C1 segment of cervical spinal cord (tissue), 14 donors: ENCODE measurements at regions not wholly inside any gene's neighbourhood (a gene's known extent, or its start where the extent isn't known, plus 50 kb on each side); places are given as distances from the start of the nearest gene placed in this dataset.
"Not testable (repeated sequence)": the region's sequence is repeated elsewhere in the genome, so short reads cannot be mapped to it uniquely, and the experiment has no call there.

Experiments
- DNase-seq, 14 donors: peaks; one replicate each; lab custom pipeline; 2025; lab: John Stamatoyannopoulos, UW

DNA sequence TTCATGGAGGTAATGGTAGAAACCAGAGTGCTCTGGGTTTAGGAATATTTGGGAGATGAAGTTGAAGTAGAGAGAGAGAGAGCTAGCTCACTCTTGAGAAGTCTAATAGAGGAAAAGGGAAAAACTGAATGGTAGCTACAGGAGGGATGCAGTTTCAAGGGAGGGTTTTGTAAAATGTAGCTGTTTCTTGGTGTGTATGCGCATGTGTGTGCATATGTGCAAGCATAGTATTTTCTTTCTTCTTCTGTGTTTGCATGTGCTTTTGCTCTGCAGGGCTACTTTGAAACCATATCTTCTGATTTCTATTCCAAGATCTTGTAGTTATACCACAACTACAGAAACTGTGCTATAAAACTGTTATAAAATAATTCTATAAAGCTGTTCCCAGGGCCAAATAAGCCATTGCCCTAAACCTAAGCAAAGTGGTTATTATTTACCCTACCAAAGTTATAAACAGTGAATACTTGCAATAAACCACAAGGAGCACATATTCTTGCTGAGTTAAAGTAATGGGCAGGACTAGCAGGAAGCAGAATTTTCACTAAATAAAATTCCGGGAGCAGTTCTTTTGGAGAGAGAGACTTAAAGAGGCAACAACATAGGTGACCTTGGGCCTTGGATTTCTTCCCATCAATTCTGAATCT is 145.3 kb upstream of the ZNF521 start:
- no peak for DNase-seq

DNA sequence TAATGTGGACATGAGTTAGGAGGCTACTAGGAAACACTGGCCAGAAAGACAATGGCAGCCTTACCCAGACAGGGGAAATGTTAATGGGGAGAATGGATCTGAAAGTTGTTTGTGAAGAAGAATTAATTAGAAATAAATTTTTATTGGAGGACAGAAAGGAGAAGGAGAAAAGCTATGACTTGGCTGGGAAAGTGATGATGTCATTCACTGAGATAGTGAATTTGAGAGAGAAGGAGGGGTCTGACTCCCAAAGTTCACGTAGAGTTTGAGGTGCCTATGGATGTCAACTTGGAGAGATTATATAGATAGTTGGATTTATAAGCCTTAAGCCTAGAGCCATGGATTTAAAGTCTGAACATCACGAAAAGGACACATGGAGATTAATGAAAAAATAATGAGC is 144.6 kb upstream of the ZNF521 start:
- no peak for DNase-seq

DNA sequence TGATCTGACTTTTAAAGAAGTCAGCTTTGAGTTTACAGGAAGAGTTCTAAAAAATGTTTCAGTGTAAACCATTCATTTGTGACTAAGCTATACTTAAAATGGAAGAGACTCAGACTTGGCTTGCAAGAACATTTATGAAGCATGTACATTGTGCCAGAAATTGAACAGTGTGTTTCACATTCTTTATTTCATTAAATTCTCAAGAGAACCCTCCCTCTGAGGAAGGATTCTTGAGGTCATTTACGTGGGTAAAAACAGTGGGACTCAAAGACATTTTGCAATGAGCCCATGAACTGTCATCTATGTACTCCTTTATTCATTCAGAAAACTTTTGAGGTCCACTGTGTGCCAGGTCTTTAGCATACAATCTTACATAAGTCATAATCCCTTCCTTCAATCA is 143.6 kb upstream of the ZNF521 start:
- DNase-seq = no peak

DNA sequence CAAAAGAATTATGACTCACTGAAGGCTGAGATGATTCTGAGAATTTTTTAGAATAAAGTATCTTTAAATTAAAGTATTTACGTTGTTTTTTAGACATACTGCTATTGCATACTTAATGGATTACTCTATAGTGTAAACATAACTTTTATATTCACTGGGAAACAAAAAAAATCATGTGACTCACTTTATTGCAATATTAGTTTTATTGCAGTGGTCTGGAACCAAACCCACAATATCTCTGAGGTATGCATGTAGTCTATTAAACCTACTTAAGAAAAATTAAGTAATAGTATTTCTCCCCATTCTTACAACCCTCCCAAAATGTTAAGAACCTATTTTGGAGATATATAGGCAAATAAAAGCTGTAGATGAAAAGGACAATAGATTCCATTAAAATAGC is 142.9 kb upstream of the ZNF521 start:
- no peak for DNase-seq

DNA sequence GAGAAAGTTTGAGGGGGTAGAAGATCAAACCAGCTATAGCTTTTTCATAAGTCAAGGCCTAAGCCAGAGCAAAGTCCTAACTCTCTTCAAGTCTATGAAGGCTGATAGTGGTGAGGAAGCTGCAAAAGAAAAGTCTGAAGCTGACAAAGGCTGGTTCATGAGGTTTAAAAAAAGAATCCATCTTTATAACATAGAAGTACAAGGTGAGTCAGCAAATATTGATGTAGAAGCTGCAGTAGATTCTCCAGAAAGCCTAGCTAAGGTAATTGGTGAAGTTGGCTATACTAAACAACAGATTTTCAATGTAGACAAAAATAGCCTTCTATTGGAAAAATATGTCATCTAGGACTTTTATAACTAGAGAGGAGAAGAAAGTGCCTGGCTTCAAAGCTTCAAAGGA is 141.4 kb upstream of the ZNF521 start:
- DNase-seq = no peak

DNA sequence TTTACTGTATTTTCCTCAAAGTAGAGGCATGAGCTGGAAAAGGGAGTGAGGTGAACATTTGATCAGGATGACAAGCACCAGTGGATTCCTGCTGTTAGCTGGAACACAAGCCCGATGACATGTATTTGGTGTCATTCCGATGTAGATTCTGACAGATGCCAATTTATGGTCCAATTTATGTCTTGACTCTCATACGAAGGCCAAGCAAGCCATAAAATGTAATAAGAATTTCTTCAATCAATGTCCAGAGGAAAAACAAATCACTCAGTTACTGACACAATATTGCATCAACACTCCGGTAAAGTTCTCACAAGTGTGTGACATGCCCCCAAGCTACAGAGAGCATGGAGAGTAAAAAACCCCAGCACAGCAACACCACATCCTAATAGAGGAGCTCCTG is 138.3 kb upstream of the ZNF521 start:
- DNase-seq = no peak

DNA sequence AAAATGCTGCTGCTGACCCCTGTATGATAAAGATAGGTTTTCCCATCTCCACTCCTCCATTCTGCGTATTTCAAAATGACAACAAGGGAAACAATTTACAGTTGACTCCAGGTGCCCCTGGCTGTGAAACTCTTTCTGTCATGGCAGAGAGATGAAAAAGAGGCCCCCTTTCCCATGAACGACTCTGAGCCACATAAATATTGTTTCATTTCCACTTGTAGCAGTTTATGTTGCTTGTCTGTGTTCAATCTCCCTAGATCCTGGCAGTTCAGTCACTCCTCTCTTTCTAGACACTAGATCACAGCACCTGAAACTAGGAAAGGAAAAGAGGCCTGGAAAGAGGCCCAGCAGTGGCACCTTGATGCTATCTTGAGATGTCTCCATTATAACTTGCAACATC is 121.0 kb upstream of the ZNF521 start:
- no peak for DNase-seq

DNA sequence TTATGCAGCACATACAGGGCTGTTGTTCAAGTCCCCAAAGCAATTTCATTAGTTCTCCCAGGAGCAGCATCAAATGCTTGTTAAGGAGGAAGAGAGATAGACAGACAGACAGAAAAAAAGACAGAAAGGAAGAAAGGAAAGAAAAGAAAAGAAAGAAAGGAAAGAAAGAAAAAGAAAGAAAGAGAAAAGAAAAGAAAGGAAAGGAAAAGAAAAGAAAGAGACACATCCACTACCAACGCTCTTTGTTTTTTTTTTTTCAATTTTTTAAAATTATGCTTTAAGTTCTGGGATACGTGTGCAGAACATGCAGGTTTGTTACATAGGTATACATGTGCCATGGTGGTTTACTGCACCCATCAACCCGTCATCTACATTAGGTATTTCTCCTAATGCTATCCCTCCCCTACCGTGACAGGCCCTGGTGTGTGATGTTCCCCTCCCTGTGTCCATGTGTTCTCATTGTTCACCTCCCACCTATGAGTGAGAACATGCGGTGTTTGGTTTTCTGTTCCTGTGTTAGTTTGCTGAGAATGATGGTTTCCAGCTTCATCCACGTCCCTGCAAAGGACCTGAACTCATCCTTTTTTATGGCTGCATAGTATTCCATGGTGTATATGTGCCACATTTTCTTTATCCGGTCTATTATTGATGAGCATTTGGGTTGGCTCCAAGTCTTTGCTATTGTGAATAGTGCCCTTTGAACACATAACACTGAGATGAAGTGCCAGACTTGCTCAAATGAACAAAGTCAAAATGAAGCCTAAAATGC is 119.0 kb upstream of the ZNF521 start:
- DNase-seq = not testable (repeated sequence)

DNA sequence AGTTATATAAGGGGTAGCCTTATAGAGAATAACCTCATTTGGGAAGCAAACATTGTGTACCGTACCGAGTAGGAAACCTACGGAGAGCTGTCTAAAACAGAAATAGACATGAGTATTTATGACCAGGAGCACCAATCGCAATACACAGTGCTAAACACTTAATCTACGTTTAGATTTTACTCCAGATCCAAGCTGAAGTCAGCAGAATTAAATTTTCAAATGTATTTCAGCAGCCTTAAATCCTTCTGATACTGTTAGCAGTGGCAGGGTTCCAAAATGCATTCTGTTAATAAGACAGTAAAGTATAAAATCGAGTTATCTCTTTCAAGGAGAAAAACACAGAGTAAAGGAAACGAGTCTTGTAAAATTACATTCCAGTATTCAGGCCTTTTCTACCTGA is 118.1 kb upstream of the ZNF521 start:
- no peak for DNase-seq

DNA sequence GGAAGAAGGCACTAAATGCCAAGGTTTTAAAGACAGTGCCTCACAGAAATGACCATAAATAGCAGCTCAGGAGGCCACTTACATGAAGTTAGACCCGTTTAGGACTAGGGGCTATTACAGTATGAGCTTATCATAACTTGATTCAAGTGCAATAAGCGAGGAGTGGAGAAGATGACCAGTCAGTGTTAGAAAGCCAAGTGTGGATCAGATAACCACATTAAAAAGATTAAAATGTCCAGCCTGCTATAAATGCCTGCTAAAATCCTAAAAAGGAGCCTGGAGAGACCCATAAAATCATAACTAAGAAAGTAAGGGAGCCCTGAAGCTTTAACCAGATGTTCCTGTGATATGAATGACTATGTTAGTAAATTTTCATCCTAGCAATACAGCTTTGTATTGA is 117.5 kb upstream of the ZNF521 start:
- no peak for DNase-seq

DNA sequence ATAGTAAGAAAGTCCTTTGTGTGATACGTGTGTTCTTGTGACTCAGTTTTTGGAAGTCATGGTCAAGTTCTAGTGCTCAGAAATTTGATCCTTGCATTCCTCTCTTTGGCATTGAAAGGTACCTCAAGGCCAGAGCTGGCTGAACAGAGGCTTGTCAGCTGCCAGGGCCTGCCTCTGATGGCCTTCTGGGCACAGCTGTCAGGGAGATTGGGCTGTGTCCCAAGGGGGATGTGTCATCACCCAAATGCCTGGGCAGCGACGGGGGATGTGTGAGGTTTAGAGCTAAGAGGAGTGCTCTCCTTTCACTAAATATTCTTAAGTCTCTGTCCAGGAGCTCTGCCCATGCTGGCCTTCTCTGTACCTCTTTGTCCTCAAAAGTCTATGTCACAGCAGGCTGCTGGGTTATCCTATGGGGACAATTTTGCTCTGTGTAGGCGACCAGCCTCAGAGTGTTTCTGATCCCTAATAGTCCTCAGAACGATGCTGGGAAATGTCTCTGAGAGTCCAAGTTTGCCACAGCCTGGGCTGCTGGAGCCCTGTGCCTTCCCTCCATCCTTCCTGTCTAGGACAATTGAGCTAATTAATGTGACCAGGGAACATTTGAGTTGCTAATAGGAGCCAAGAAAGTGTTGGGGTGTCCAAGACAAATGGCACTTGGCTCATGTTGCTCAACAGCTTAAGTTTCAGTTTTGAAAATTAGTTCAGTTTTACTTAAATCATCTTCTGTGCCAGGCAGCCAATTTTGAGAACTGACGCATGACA is 115.4 kb upstream of the ZNF521 start:
- DNase-seq = peak in 4 of 14 donors; percentile 2 to 58 (median 9)

DNA sequence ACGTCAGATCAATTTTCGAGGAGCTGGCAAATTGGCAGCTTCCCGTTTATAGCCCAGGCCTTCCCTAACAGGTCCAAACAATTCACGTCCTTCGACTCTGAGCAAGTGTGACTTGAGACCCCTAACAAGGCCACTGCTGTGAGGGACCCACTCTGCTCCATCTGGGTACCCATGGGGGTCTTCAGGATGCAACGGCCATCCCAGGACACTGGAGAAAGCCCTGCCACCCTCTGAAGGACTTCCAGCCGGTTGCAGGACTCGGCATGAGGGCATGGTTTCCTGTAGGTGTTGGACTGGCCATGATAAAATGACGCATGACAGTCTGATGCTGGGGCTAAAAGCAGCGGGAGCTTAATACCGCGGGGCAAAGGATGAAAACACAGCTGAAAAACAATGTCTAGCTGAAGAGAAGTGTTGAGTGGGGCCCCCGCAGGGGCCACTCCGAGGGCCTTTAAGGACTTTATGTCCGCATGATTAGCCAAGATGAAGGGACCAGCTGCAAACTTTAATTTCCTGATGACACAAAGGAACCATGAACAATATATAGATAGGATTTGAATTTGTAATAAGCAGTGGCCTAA is 113.3 kb upstream of the ZNF521 start:
- DNase-seq = no peak

DNA sequence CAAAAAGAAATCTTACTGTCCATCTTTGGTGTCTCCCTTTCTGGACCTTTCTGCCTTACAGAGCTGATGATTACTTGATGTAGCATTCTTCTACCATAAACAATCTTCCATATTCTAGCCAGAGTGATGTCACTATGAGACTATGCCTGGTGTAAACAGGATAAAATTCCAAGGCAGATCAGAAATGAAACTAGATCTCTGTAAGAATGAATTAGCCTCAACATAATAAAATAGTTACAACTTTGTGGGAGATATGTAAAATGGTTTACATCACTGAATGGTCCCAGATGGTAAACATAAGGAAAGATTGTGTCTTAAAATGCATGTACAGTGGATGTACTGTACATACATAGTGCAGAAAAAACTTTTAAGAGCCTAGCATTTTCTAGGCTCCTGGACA is 112.3 kb upstream of the ZNF521 start:
- no peak for DNase-seq

DNA sequence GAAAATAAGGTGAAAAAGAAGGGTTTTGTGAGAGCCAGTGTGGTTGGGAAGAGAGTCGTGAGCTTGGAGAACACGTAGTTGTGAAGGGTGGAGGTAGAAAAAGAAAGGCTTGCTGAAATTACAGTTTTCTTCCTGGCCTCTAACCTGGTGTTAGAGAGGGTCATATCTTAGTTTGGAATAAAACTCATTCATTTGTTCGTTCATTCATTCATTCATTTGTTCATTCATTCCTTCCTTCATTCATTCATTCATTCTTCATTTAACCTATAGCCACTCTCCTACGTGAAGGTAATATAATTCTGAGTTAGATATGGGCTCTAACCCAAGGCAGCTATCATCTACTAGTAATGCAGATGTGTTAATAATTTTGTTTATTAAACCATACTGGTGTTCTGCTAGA is 111.8 kb upstream of the ZNF521 start:
- no peak for DNase-seq

DNA sequence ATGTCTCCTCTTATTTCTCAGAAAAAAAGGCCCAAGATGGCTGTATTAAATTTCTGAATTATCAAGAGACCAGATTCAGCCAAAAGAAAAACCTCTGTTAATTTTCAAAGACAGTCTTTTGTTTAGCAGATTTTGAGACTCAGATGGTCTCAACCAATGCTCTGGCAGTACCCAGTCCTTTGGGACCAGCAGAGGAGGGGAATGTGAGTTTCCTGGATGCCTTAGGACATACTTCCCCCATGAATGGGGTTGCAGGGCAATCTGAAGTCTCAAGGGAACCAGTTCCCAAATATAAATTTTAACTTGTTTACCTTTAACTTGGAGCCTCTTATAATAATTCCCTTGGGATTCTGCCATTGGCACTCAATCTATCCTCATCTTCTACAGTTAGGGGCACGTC is 107.8 kb upstream of the ZNF521 start:
- no peak for DNase-seq

DNA sequence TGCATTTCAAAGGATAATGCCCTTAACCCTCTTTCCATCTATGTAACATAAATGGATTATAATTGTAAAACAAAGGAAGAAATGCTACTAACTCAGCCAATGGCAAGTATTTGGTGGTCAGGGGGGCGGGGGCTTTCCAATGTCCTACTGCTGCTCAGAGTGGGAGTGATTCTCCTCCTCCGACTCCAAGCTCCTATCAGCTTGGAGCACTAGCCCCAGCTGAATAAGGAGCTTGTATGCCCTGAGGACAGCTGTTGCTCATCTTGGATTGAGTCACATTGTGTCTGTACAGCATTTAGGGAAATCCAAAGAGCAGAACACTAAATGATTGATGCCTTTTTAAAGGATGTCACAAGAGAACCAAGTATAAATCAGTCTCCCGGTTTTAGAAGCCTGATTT is 105.6 kb upstream of the ZNF521 start:
- DNase-seq = no peak

DNA sequence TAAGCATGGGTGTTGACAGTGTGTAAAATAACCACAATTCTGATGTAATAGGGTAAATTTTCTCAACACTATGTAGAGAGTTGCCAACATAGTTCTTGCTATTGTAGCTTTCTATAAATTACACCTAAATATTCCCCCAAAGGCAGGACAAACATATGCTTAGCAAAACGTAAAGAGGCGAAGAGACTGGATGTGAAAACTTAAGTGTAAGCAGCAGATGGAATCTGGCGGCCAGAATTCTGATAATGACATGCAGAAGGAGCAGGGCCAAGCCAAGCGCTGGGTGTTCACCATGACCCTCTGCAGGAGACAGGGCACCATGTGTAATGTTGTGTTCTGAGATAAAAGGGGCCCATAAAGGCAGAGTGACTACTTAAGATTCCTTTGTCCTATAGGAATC is 105.2 kb upstream of the ZNF521 start:
- DNase-seq = no peak

DNA sequence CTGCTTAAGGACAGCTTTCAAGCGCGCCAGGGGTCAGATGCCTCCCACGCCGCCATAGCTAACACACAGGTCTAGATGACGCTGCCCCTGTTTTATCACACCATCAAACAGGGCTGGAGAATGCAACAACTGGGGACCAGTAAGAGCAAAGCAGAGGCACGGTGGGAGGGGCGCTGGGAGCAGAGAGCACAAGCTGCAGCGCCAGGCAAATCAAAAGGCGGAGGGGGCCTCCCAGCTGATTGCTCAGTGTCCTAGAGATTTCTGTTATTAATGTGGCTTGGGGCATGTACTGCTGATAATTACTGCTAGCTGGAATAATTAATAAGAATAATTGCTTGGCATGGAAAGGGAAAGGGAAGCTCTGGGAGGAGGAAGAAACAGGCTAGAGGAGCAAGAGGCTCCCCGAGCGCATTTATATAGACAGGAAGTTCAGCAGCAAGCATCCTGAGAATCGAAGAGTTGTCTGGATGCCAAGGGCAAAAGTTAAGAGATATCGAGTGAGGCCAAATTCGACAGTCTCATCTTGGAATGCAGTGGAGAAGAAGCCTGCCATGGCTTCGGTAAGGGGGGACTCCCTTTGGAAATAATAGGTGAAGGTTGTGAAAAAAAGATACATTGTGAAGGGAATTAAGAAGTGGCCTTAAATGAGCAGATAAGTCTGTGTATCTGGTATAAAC is 104.5 kb upstream of the ZNF521 start:
- DNase-seq = no peak

DNA sequence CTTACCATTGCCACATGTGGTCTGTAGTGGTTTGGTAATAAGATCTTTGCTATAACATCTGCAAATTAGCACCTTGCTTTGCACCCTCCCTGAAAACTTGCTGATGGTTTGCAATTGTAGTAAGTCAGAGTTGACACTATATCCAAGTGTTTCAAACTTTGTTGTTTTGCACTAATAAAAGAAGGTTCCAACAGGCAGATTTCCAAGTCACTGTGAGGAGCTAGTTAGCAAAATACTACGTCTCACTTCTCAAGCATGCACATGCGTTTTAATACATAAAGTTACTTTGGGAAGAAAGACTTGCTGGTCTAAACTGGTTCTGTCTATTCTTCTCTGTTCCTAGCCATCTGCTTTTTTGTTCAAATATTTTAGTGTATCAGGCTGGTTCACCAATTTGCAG is 103.7 kb upstream of the ZNF521 start:
- no peak for DNase-seq

DNA sequence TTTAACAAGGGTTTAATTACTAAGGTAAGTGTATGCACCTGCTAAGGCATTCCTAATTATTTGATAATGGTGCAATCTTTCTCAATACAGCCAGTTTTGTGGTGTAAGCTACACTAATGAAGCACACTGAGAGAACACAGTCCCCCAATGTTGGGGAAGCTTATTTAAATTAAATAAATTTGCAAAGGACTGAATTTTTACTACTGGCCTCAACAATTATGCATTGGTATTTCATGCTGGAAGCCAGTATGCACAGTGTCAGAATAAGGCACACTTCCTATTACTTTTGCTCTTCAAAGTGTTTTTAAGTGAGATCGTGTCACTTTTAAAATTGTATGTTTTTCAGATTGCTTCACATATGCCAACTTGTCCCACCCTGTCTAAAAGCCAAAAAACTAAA is 103.2 kb upstream of the ZNF521 start:
- no peak for DNase-seq

DNA sequence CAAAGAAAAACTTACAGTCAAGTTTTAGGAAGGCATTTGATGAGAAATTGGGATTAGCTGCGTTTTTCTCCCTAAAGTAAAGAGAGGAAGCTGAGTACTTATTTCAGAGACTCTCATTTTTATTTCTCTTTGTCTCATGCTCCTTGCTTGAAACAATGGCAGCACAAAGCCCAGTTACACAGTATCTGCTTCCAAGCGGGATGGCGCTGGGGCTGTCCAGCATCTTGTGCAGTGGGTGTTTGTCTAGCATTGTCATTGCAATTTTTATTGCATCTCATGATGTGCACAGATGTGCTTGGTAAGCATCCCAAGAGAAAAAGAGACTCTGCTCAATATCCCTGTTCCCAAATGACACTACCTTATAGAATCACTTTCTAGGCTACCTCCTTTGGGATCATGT is 102.8 kb upstream of the ZNF521 start:
- DNase-seq = no peak

DNA sequence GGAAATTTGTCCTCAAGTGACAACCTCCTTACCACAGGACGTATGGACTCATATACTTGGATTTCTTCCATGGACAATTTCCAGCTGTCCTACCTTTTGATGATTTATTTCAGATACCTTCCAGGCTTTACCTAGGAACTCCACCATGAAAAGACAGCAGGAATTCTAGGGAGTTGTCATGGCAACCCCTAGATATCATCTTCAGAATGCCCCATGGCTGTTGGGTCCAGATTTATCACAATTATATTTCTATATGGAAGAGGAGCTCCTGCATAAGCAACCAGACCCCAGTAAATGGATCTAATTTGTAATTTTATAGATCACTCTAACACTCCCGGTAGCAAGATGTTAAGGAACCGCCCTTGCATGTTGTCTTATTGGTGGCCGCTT is 102.3 kb upstream of the ZNF521 start:
- no peak for DNase-seq
